ENCODE measurements at regions not wholly inside any gene's neighbourhood (a gene's known extent, or its start where the extent isn't known, plus 50 kb on each side); places are given as distances from the start of the nearest gene placed in this dataset.

DNA sequence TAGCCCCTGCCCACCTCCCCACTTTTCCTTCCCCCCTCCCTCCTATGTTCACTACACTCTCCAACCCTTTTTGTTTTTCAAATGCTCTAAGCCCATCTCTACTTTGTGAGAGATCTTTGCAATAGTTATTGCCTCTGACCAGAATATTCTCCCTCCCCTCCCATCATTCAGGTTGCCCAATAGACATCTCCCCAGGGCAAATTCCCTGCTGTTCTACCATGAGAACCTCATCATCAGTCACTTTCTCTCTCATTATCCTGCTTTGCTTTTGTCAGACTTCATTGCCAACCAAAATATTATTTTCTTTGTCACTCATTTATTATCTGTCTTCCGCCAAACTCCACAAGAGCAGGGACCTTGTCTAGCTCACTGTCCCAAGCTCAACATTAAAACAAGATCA, 268.2 kb upstream of the PPARGC1A start:
- H3K27ac ChIP-seq (ENCODE audit: low read depth, low read length) = no peak overlapping the region
- no peak overlapping the region for H2AK5ac ChIP-seq (ENCODE audit: low read depth, low read length)
- FAIRE-seq = no peak
- H3K18ac ChIP-seq (ENCODE audit: extremely low read depth, low read length) = no peak overlapping the region
- no peak overlapping the region for H3K4ac ChIP-seq (replicated peaks; ENCODE audit: insufficient read length, low read depth, low read length)
- H3K56ac ChIP-seq (replicated peaks; ENCODE audit: insufficient read length, low read depth, low read length) = no peak overlapping the region
- no peak overlapping the region for H2AFZ ChIP-seq (ENCODE audit: low read length)
- no peak overlapping the region for H2BK20ac ChIP-seq (ENCODE audit: low read length)
- H2BK120ac ChIP-seq (replicated peaks; ENCODE audit: low read depth, low read length) = no peak overlapping the region
- WGBS, 2 experiments (ENCODE audit: extremely low coverage in 1 of 2, insufficient coverage in 1 of 2, insufficient read length in 1 of 2, insufficient replicate concordance in 2 of 2, low coverage in 1 of 2, low lambda C conversion rate in 2 of 2, missing lambda C conversion rate in 1 of 2) = 92% methylated on average over 1 of the region's 1 CpG; no CpG with 5 or more reads in 1 of the 2 experiments
- no peak overlapping the region for H3K9ac ChIP-seq (replicated peaks in 1 of 4; ENCODE audit: extremely low read depth in 1 of 4, low read depth in 3 of 4, low read length in 3 of 4)
- ChIA-PET POLR2A (ENCODE audit: partially characterized antibody) (no interaction called here), CTCF (ENCODE audit: partially characterized antibody) (no interaction called here)
- H3K4me3 ChIP-seq (ENCODE audit: extremely low read depth in 1 of 4, insufficient read depth in 2 of 4, low read depth in 3 of 4, low read length in 4 of 4) = no peak overlapping the region
- H4K8ac ChIP-seq (ENCODE audit: extremely low read depth, insufficient read depth, low read length) = no peak overlapping the region
- no peak overlapping the region for H2BK12ac ChIP-seq (ENCODE audit: low read depth, low read length)
- H2BK15ac ChIP-seq (ENCODE audit: low read length) = no peak overlapping the region
- no peak overlapping the region for H3K23ac ChIP-seq (ENCODE audit: insufficient read length)
- H3K4me2 ChIP-seq (ENCODE audit: insufficient read depth in 1 of 2, low read depth in 2 of 2, low read length in 2 of 2) = no peak overlapping the region
- no peaks in the 10 kb centered on the region for H3K9me3 ChIP-seq (ENCODE audit: insufficient read depth in 2 of 2, low read depth in 1 of 2, low read length in 1 of 2)
- H4K5ac ChIP-seq (ENCODE audit: insufficient read length, low read depth, low read length) = no peak overlapping the region
- H3K36me3 ChIP-seq (ENCODE audit: control insufficient read depth in 2 of 4, insufficient read depth in 4 of 4, low read length in 3 of 4) = no peaks in the 10 kb centered on the region
- DNase-seq (ENCODE audit: low read depth in 1 of 2, low spot score in 2 of 2) = no peak
- H4K91ac ChIP-seq (replicated peaks; ENCODE audit: insufficient read length, low read length) = no peak overlapping the region
- no peaks in the 10 kb centered on the region for H4K20me1 ChIP-seq (replicated peaks in 1 of 2; ENCODE audit: control insufficient read depth in 1 of 2, insufficient read depth in 2 of 2, low read length in 2 of 2)
- no peaks in the 10 kb centered on the region for H3K27me3 ChIP-seq (replicated peaks in 1 of 4; ENCODE audit: control insufficient read depth in 3 of 4, extremely low read depth in 1 of 4, insufficient read depth in 3 of 4, low read length in 3 of 4)
- no peaks in the 10 kb centered on the region for H3K79me1 ChIP-seq (ENCODE audit: low read depth, low read length)
- no peak overlapping the region for H3K14ac ChIP-seq (ENCODE audit: insufficient read length)
- H2BK5ac ChIP-seq (ENCODE audit: low read depth, low read length) = no peak overlapping the region
- no peaks in the 10 kb centered on the region for H3K4me1 ChIP-seq (replicated peaks in 1 of 4; ENCODE audit: control insufficient read depth in 3 of 4, insufficient read depth in 4 of 4, low read length in 3 of 4)
- no peaks in the 10 kb centered on the region for H3K79me2 ChIP-seq (ENCODE audit: control insufficient read depth in 1 of 2, insufficient read depth in 2 of 2, low read length in 2 of 2)
- H3K23me2 ChIP-seq (ENCODE audit: low read depth, low read length) = no peaks in the 10 kb centered on the region; the same call in 1 of the 2 replicates
- TF ChIP-seq SRF (IDR thresholded peaks at IDR 0.05; ENCODE audit: low read depth, low read length) (no peak), TEAD4 (IDR thresholded peaks at IDR 0.05; ENCODE audit: low read depth, low read length) (no peak), KDM5A (IDR thresholded peaks at IDR 0.05; ENCODE audit: low read length) (no peak), BCL11A (IDR thresholded peaks at IDR 0.05; ENCODE audit: low read depth in 2 of 2, low read length in 2 of 2) (no peak), RXRA (IDR thresholded peaks at IDR 0.05; ENCODE audit: insufficient read depth, low read depth, low read length) (no peak), EZH2 (IDR thresholded peaks at IDR 0.05; ENCODE audit: low read depth, low read length, severe bottlenecking) (no peak), FOSL1 (IDR thresholded peaks at IDR 0.05; ENCODE audit: insufficient read depth, low read depth, low read length) (no peak), TAF1 (IDR thresholded peaks at IDR 0.05; ENCODE audit: low read depth, low read length) (no peak), ASH2L (IDR thresholded peaks at IDR 0.05; ENCODE audit: low read length) (no peak), BACH1 (IDR thresholded peaks at IDR 0.05; ENCODE audit: low read length) (no peak), YY1 (IDR thresholded peaks at IDR 0.05; ENCODE audit: low read depth, low read length) (no peak), SIX5 (IDR thresholded peaks at IDR 0.05; ENCODE audit: low read depth, low read length) (no peak), TAF7 (optimal IDR thresholded peaks at IDR 0.05; ENCODE audit: borderline replicate concordance, low read depth, low read length) (no peak)
- TF ChIP-seq, protein P1, sequence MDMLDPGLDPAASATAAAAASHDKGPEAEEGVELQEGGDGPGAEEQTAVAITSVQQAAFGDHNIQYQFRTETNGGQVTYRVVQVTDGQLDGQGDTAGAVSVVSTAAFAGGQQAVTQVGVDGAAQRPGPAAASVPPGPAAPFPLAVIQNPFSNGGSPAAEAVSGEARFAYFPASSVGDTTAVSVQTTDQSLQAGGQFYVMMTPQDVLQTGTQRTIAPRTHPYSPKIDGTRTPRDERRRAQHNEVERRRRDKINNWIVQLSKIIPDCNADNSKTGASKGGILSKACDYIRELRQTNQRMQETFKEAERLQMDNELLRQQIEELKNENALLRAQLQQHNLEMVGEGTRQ (IDR thresholded peaks at IDR 0.05; ENCODE audit: low read length) = no peak
- TF ChIP-seq, protein P2, sequence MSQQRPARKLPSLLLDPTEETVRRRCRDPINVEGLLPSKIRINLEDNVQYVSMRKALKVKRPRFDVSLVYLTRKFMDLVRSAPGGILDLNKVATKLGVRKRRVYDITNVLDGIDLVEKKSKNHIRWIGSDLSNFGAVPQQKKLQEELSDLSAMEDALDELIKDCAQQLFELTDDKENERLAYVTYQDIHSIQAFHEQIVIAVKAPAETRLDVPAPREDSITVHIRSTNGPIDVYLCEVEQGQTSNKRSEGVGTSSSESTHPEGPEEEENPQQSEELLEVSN (IDR thresholded peaks at IDR 0.05) = no peak
